SK-N-SH treated with all-trans-retinoic acid at 6 μM for 48 hours (cell line): ENCODE measurements at regions not wholly inside any gene's neighbourhood (a gene's known extent, or its start where the extent isn't known, plus 50 kb on each side); places are given as distances from the start of the nearest gene placed in this dataset.

Source experiments
- ATAC-seq: fragments of 200-7000 bp; cut with Tn5 transposase; 3 replicates; pipeline ENCODE4 v1.9.1; 2020; ENCODE audit warnings: mild to moderate bottlenecking, moderate library complexity
- BACH2 ChIP-seq: fragments of 250-450 bp; sonication (Bioruptor Pico); IDR thresholded peaks from 2 replicates; pipeline ENCODE4 v1.9.0; 2021; ENCODE audit warnings: mild to moderate bottlenecking, borderline replicate concordance
- CREB5 ChIP-seq: fragments of 250-450 bp; sonication (Bioruptor Pico); IDR thresholded peaks from 2 replicates; pipeline ENCODE4 v1.5.1; 2020; ENCODE audit warnings: low read depth, mild to moderate bottlenecking, moderate library complexity
- CSDC2 ChIP-seq: fragments of 250-450 bp; sonication (Bioruptor Pico); IDR thresholded peaks from 2 replicates; pipeline ENCODE4 v1.5.0; 2020; ENCODE audit warnings: mild to moderate bottlenecking, moderate library complexity
- CSRNP3 ChIP-seq: fragments of 250-450 bp; sonication (Bioruptor Pico); IDR thresholded peaks from 2 replicates; pipeline ENCODE4 v1.5.1; 2021; ENCODE audit warnings: mild to moderate bottlenecking, moderate library complexity
- ESRRG ChIP-seq: fragments of 250-450 bp; sonication (Bioruptor Pico); IDR thresholded peaks from 2 replicates; pipeline ENCODE4 v1.6.1; 2021; ENCODE audit warnings: mild to moderate bottlenecking
- GLIS3 ChIP-seq: fragments of 250-450 bp; sonication (Bioruptor Pico); IDR thresholded peaks from 2 replicates; pipeline ENCODE4 v1.5.0; 2020; ENCODE audit warnings: mild to moderate bottlenecking, moderate library complexity
- ISL1 ChIP-seq: fragments of 250-450 bp; sonication (Bioruptor Pico); IDR thresholded peaks from 2 replicates; pipeline ENCODE4 v2.1.2; 2022; ENCODE audit warnings: mild to moderate bottlenecking, moderate library complexity
- OSR1 ChIP-seq: fragments of 250-450 bp; sonication (Bioruptor Pico); IDR thresholded peaks from 2 replicates; pipeline ENCODE4 v1.8.0; 2022; ENCODE audit warnings: moderate library complexity, mild to moderate bottlenecking, inconsistent platforms
- PATZ1 ChIP-seq: fragments of 250-450 bp; sonication (Bioruptor Pico); IDR thresholded peaks from 2 replicates; pipeline ENCODE4 v1.8.0; 2020; ENCODE audit warnings: mild to moderate bottlenecking, moderate library complexity, borderline replicate concordance
- POU6F1 ChIP-seq: fragments of 250-450 bp; sonication (Bioruptor Pico); IDR thresholded peaks from 2 replicates; pipeline ENCODE4 v1.8.0; 2021; ENCODE audit warnings: low read depth, mild to moderate bottlenecking, moderate library complexity, borderline replicate concordance
- RARB ChIP-seq: fragments of 250-450 bp; sonication (Bioruptor Pico); IDR thresholded peaks from 2 replicates; pipeline ENCODE4 v1.8.0; 2021; ENCODE audit warnings: mild to moderate bottlenecking, moderate library complexity
- SNAI2 ChIP-seq: fragments of 250-450 bp; sonication (Bioruptor Pico); IDR thresholded peaks from 2 replicates; pipeline ENCODE4 v1.5.0; 2020; ENCODE audit warnings: mild to moderate bottlenecking, moderate library complexity
- TCF4 ChIP-seq: fragments of 250-450 bp; sonication (Bioruptor Pico); IDR thresholded peaks from 2 replicates; pipeline ENCODE4 v1.8.0; 2021; ENCODE audit warnings: mild to moderate bottlenecking, moderate library complexity, borderline replicate concordance
- TOX ChIP-seq: fragments of 250-450 bp; sonication (Bioruptor Pico); IDR thresholded peaks from 2 replicates; pipeline ENCODE4 v1.8.0; 2021; ENCODE audit warnings: mild to moderate bottlenecking, moderate library complexity, borderline replicate concordance
- TSHZ2 ChIP-seq: fragments of 250-450 bp; sonication (Bioruptor Pico); IDR thresholded peaks from 2 replicates; pipeline ENCODE4 v1.5.0; 2020; ENCODE audit warnings: mild to moderate bottlenecking, moderate library complexity
- ZC3H10 ChIP-seq: fragments of 250-450 bp; sonication (Bioruptor Pico); IDR thresholded peaks from 2 replicates; pipeline ENCODE4 v1.5.1; 2021; ENCODE audit warnings: mild to moderate bottlenecking, moderate library complexity
- ZFP3 ChIP-seq: fragments of 250-450 bp; sonication (Bioruptor Pico); IDR thresholded peaks from 2 replicates; pipeline ENCODE4 v1.5.0; 2020; ENCODE audit warnings: mild to moderate bottlenecking, moderate library complexity
- ZFP30 ChIP-seq: fragments of 450-650 bp; formaldehyde crosslinking; IDR thresholded peaks from 2 replicates; pipeline ENCODE4 v1.5.0; 2022; ENCODE audit warnings: mild to moderate bottlenecking, moderate library complexity
- ZNF565 ChIP-seq: fragments of 450-650 bp; formaldehyde crosslinking; conservative IDR thresholded peaks from 2 replicates; pipeline ENCODE4 v1.5.0; 2020; ENCODE audit warnings: low read depth, mild to moderate bottlenecking, moderate library complexity
- ZNF70 ChIP-seq: fragments of 450-650 bp; formaldehyde crosslinking; IDR thresholded peaks from 2 replicates; pipeline ENCODE4 v1.5.0; 2020; ENCODE audit warnings: mild to moderate bottlenecking, moderate library complexity
- ZNF8 ChIP-seq: fragments of 450-650 bp; formaldehyde crosslinking; IDR thresholded peaks from 2 replicates; pipeline ENCODE4 v1.5.0; 2020; ENCODE audit warnings: mild to moderate bottlenecking, moderate library complexity

- ATAC-seq = no peak
- TF ChIP-seq TSHZ2 (CRISPR knock-in tag) (no peak), ZNF565 (no peak), OSR1 (CRISPR knock-in tag) (no peak), RARB (CRISPR knock-in tag) (no peak), CSDC2 (CRISPR knock-in tag) (no peak), POU6F1 (no peak), CREB5 (CRISPR knock-in tag) (no peak), BACH2 (no peak), ZFP3 (CRISPR knock-in tag) (no peak), SNAI2 (CRISPR knock-in tag) (no peak), TOX (CRISPR knock-in tag) (no peak), GLIS3 (CRISPR knock-in tag) (no peak), ZNF8 (CRISPR knock-in tag) (no peak), TCF4 (CRISPR knock-in tag) (no peak), ZC3H10 (CRISPR knock-in tag) (no peak), CSRNP3 (CRISPR knock-in tag) (no peak), ISL1 (no peak), ZNF70 (CRISPR knock-in tag) (no peak), ESRRG (CRISPR knock-in tag) (no peak), PATZ1 (CRISPR knock-in tag) (no peak)
Observed at GRCh38 chr15:26294059-26294689, 431.0 kb upstream of the ATP10A start.

GRCh38 chr15:26287381-26287780, 424.3 kb upstream of the ATP10A start:
- TF ChIP-seq ZFP30 (no peak), RARB (CRISPR knock-in tag) (no peak), TSHZ2 (CRISPR knock-in tag) (no peak), BACH2 (no peak)
- ATAC-seq = no peak
